GM12878 (cell line): ENCODE measurements at regions not wholly inside any gene's neighbourhood (a gene's known extent, or its start where the extent isn't known, plus 50 kb on each side); places are given as distances from the start of the nearest gene placed in this dataset.

Source experiments
- BHLHE40 ChIP-seq, 2 experiments: fragments of 450-650 bp in 1 of 2; IDR thresholded peaks; 2 replicates each; pipeline ENCODE4 v1.6.1; 2011 to 2017; ENCODE audit warnings: low read depth in 2 of 2, borderline replicate concordance in 1 of 2, improper control_type of control experiment in 1 of 2, low read length in 1 of 2, mild to moderate bottlenecking in 1 of 2
- ETV6 ChIP-seq, 2 experiments: fragments of 450-650 bp in 1 of 2; IDR thresholded peaks in 1 of 2; conservative IDR thresholded peaks in 1 of 2; 2 replicates each; pipeline ENCODE4 v1.6.1; 2014; ENCODE audit warnings: antibody characterized with exemption in 1 of 2, borderline replicate concordance in 1 of 2, low read depth in 1 of 2, mild to moderate bottlenecking in 1 of 2, moderate library complexity in 1 of 2
- GABPA ChIP-seq: IDR thresholded peaks from 2 replicates; pipeline ENCODE4 v1.6.1; 2014; ENCODE audit warnings: antibody characterized with exemption, low read depth, mild to moderate bottlenecking, inconsistent platforms
- HDAC2 ChIP-seq: fragments of 200-600 bp; sonication (generic); IDR thresholded peaks from 2 replicates; pipeline ENCODE4 v1.6.1; 2017
- HDGF ChIP-seq: fragments of 450-650 bp; IDR thresholded peaks from 2 replicates; pipeline ENCODE4 v1.6.1; 2016; ENCODE audit warnings: antibody characterized with exemption
- NBN ChIP-seq: fragments of 450-650 bp; IDR thresholded peaks from 2 replicates; pipeline ENCODE4 v1.6.1; 2016
- POLR2AphosphoS2 ChIP-seq: IDR thresholded peaks from 2 replicates; pipeline ENCODE4 v1.6.1; 2011; ENCODE audit warnings: low read depth, mild to moderate bottlenecking, low read length, improper control_type of control experiment, moderate library complexity
- POLR2AphosphoS5 ChIP-seq: IDR thresholded peaks from 2 replicates; pipeline ENCODE4 v1.6.1; 2011; ENCODE audit warnings: mild to moderate bottlenecking, low read length, inconsistent platforms
- RAD21 ChIP-seq: IDR thresholded peaks from 2 replicates; pipeline ENCODE4 v1.6.1; 2011; ENCODE audit warnings: mild to moderate bottlenecking, low read depth, low read length, moderate library complexity; ENCODE audit not compliant: insufficient read depth
- SMAD1 ChIP-seq: fragments of 450-650 bp; IDR thresholded peaks from 2 replicates; pipeline ENCODE4 v1.6.1; 2018; ENCODE audit warnings: mild to moderate bottlenecking, low read depth; ENCODE audit not compliant: partially characterized antibody
- TCF7 ChIP-seq: IDR thresholded peaks from 2 replicates; pipeline ENCODE4 v1.6.1; 2014; ENCODE audit warnings: antibody characterized with exemption, borderline replicate concordance
- ZNF207 ChIP-seq: fragments of 450-650 bp; IDR thresholded peaks from 2 replicates; pipeline ENCODE4 v1.6.1; 2014; ENCODE audit warnings: antibody characterized with exemption, mild to moderate bottlenecking, borderline replicate concordance
- TF ChIP-seq, protein P1 (sequence below): fragments of 450-650 bp; IDR thresholded peaks from 2 replicates; pipeline ENCODE4 v1.6.1; 2017; ENCODE audit warnings: mild to moderate bottlenecking, moderate library complexity
- TF ChIP-seq, protein P2 (sequence below): fragments of 450-650 bp; IDR thresholded peaks from 2 replicates; pipeline ENCODE4 v1.6.1; 2017; ENCODE audit warnings: borderline replicate concordance
- TF ChIP-seq, protein P3 (sequence below): fragments of 450-650 bp; conservative IDR thresholded peaks from 2 replicates; pipeline ENCODE4 v1.6.1; 2017; ENCODE audit warnings: mild to moderate bottlenecking, moderate library complexity
- TF ChIP-seq, protein P4 (sequence below): fragments of 450-650 bp; IDR thresholded peaks from 2 replicates; pipeline ENCODE4 v1.6.1; 2016; ENCODE audit warnings: mild to moderate bottlenecking, moderate library complexity, borderline replicate concordance

DNA sequence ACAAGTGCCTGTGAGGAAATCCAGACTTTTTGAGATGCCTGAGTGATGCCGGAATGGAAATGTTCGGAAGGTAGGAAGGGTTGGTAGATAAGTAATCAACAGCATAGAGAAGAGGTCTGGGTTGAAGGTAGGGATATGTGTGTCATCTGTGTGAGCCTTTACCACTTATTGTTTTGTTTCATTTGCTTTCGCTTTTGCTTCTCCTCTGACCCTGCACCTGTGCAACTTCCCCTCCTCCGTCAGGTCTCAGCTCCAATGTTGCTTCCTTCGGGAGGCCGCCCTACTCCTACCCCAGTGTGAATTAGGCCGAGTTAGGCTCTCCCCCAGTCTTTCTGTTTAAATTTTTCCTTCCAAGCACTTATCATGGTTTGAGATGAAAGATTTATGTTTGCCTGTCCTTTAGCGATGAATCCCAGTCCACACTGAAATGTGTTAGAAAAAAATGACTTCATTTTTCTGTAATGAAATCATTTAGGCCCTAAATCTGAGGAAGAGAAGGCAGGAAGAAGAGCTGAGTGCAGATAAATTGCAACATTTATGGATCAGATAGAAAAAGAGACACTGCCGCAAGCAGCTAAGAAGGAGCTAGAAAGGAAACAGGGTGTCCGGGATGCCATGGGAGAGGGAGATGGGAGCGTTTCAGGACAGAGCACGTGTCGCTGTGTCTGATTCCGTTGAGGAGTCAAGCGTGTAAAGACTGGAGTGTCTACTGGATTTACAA is 139.6 kb upstream of the PELI1 start (continued):
- TF ChIP-seq, protein P1, sequence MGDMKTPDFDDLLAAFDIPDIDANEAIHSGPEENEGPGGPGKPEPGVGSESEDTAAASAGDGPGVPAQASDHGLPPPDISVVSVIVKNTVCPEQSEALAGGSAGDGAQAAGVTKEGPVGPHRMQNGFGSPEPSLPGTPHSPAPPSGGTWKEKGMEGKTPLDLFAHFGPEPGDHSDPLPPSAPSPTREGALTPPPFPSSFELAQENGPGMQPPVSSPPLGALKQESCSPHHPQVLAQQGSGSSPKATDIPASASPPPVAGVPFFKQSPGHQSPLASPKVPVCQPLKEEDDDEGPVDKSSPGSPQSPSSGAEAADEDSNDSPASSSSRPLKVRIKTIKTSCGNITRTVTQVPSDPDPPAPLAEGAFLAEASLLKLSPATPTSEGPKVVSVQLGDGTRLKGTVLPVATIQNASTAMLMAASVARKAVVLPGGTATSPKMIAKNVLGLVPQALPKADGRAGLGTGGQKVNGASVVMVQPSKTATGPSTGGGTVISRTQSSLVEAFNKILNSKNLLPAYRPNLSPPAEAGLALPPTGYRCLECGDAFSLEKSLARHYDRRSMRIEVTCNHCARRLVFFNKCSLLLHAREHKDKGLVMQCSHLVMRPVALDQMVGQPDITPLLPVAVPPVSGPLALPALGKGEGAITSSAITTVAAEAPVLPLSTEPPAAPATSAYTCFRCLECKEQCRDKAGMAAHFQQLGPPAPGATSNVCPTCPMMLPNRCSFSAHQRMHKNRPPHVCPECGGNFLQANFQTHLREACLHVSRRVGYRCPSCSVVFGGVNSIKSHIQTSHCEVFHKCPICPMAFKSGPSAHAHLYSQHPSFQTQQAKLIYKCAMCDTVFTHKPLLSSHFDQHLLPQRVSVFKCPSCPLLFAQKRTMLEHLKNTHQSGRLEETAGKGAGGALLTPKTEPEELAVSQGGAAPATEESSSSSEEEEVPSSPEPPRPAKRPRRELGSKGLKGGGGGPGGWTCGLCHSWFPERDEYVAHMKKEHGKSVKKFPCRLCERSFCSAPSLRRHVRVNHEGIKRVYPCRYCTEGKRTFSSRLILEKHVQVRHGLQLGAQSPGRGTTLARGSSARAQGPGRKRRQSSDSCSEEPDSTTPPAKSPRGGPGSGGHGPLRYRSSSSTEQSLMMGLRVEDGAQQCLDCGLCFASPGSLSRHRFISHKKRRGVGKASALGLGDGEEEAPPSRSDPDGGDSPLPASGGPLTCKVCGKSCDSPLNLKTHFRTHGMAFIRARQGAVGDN: no peak
- TF ChIP-seq SMAD1 (no peak), HDAC2 (no peak), TCF7 (no peak), HDGF (no peak), POLR2AphosphoS2 (no peak), ZNF207 (0 out of 2 replicates have a peak, but pooled peaks have one; percentile 10), GABPA (no peak), BHLHE40 (IDR thresholded peaks at IDR 0.05; ENCODE audit: borderline replicate concordance in 1 of 2, low read depth in 2 of 2, low read length in 1 of 2) (no peak), ETV6 (conservative IDR thresholded peaks at IDR 0.05 in 1 of 2, IDR thresholded peaks at IDR 0.05 in 1 of 2; ENCODE audit: borderline replicate concordance in 1 of 2, low read depth in 1 of 2) (no peak), RAD21 (no peak), NBN (peak; percentile 17; the same call in 1 of the 2 replicates), POLR2AphosphoS5 (peak; percentile 35; the same call in 1 of the 2 replicates)
- TF ChIP-seq, protein P2, sequence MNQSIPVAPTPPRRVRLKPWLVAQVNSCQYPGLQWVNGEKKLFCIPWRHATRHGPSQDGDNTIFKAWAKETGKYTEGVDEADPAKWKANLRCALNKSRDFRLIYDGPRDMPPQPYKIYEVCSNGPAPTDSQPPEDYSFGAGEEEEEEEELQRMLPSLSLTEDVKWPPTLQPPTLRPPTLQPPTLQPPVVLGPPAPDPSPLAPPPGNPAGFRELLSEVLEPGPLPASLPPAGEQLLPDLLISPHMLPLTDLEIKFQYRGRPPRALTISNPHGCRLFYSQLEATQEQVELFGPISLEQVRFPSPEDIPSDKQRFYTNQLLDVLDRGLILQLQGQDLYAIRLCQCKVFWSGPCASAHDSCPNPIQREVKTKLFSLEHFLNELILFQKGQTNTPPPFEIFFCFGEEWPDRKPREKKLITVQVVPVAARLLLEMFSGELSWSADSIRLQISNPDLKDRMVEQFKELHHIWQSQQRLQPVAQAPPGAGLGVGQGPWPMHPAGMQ: no peak
- TF ChIP-seq, protein P3, sequence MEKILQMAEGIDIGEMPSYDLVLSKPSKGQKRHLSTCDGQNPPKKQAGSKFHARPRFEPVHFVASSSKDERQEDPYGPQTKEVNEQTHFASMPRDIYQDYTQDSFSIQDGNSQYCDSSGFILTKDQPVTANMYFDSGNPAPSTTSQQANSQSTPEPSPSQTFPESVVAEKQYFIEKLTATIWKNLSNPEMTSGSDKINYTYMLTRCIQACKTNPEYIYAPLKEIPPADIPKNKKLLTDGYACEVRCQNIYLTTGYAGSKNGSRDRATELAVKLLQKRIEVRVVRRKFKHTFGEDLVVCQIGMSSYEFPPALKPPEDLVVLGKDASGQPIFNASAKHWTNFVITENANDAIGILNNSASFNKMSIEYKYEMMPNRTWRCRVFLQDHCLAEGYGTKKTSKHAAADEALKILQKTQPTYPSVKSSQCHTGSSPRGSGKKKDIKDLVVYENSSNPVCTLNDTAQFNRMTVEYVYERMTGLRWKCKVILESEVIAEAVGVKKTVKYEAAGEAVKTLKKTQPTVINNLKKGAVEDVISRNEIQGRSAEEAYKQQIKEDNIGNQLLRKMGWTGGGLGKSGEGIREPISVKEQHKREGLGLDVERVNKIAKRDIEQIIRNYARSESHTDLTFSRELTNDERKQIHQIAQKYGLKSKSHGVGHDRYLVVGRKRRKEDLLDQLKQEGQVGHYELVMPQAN: no peak
- TF ChIP-seq, protein P4, sequence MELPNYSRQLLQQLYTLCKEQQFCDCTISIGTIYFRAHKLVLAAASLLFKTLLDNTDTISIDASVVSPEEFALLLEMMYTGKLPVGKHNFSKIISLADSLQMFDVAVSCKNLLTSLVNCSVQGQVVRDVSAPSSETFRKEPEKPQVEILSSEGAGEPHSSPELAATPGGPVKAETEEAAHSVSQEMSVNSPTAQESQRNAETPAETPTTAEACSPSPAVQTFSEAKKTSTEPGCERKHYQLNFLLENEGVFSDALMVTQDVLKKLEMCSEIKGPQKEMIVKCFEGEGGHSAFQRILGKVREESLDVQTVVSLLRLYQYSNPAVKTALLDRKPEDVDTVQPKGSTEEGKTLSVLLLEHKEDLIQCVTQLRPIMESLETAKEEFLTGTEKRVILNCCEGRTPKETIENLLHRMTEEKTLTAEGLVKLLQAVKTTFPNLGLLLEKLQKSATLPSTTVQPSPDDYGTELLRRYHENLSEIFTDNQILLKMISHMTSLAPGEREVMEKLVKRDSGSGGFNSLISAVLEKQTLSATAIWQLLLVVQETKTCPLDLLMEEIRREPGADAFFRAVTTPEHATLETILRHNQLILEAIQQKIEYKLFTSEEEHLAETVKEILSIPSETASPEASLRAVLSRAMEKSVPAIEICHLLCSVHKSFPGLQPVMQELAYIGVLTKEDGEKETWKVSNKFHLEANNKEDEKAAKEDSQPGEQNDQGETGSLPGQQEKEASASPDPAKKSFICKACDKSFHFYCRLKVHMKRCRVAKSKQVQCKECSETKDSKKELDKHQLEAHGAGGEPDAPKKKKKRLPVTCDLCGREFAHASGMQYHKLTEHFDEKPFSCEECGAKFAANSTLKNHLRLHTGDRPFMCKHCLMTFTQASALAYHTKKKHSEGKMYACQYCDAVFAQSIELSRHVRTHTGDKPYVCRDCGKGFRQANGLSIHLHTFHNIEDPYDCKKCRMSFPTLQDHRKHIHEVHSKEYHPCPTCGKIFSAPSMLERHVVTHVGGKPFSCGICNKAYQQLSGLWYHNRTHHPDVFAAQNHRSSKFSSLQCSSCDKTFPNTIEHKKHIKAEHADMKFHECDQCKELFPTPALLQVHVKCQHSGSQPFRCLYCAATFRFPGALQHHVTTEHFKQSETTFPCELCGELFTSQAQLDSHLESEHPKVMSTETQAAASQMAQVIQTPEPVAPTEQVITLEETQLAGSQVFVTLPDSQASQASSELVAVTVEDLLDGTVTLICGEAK: no peak
